Keratinocyte (primary cell): ENCODE measurements at regions not wholly inside any gene's neighbourhood (a gene's known extent, or its start where the extent isn't known, plus 50 kb on each side); places are given as distances from the start of the nearest gene placed in this dataset.

Experiments used
- DNase-seq: peaks from one replicate; pipeline ENCODE4 v3.0.0-alpha.2; 2011; ENCODE audit warnings: low read depth, missing footprints, low spot score
- FAIRE-seq: peaks from 2 replicates; lab custom pipeline; 2011; peaks lifted over from hg19 to GRCh38; lab: Jason Lieb, UNC
- H2AFZ ChIP-seq: 2 replicates; pipeline ENCODE4 v1.6.0; 2012; ENCODE audit warnings: low read length, control low read depth, inconsistent platforms; ENCODE audit not compliant: control insufficient read depth
- H3K27ac ChIP-seq: 2 replicates; pipeline ENCODE4 v1.5.1; 2011; ENCODE audit warnings: low read length; ENCODE audit not compliant: control insufficient read depth, insufficient read depth
- H3K27me3 ChIP-seq: 3 replicates; pipeline ENCODE4 v1.6.0; 2011; ENCODE audit warnings: low read length; ENCODE audit not compliant: control insufficient read depth, insufficient read depth; ENCODE audit errors: extremely low read depth
- H3K36me3 ChIP-seq, 2 experiments: 2 replicates in 1 of 2; 3 replicates in 1 of 2; pipeline ENCODE4 v1.5.1; 2011; ENCODE audit warnings: low read length in 2 of 2, mild to moderate bottlenecking in 1 of 2; ENCODE audit not compliant: control insufficient read depth in 2 of 2, insufficient read depth in 2 of 2; ENCODE audit errors: extremely low read depth in 1 of 2
- H3K4me1 ChIP-seq: 3 replicates; pipeline ENCODE4 v1.5.1; 2011; ENCODE audit warnings: low read length; ENCODE audit not compliant: control insufficient read depth, insufficient read depth; ENCODE audit errors: extremely low read depth
- H3K4me2 ChIP-seq: 3 replicates; pipeline ENCODE4 v1.6.0; 2011; ENCODE audit warnings: low read depth, low read length; ENCODE audit not compliant: control insufficient read depth, insufficient read depth; ENCODE audit errors: extremely low read depth
- H3K4me3 ChIP-seq, 3 experiments: fragments of 200-600 bp in 1 of 3; sonication (generic) in 1 of 3; 2 replicates in 2 of 3; 3 replicates in 1 of 3; pipeline ENCODE4 v1.5.1; 2011 to 2016; ENCODE audit warnings: low read length in 3 of 3, mild to moderate bottlenecking in 3 of 3, control low read depth in 2 of 3, inconsistent platforms in 1 of 3, low read depth in 1 of 3, mixed read lengths in 1 of 3, mixed run types in 1 of 3, moderate library complexity in 1 of 3; ENCODE audit not compliant: control insufficient read depth in 2 of 3, insufficient read depth in 2 of 3; ENCODE audit errors: extremely low read depth in 1 of 3
- H3K79me2 ChIP-seq: 2 replicates; pipeline ENCODE4 v1.6.0; 2012; ENCODE audit warnings: low read length; ENCODE audit not compliant: control insufficient read depth, insufficient read depth
- H3K9ac ChIP-seq: 3 replicates; pipeline ENCODE4 v1.6.0; 2011; ENCODE audit warnings: low read length; ENCODE audit not compliant: control insufficient read depth, insufficient read depth; ENCODE audit errors: extremely low read depth
- H3K9me1 ChIP-seq: 3 replicates; pipeline ENCODE4 v1.6.0; 2011; ENCODE audit warnings: low read length; ENCODE audit not compliant: control insufficient read depth, insufficient read depth; ENCODE audit errors: extremely low read depth
- H3K9me3 ChIP-seq: 2 replicates; pipeline ENCODE4 v1.5.1; 2012; ENCODE audit warnings: low read depth, low read length; ENCODE audit not compliant: control insufficient read depth
- H4K20me1 ChIP-seq: 3 replicates; pipeline ENCODE4 v1.6.0; 2011; ENCODE audit warnings: low read length; ENCODE audit not compliant: control insufficient read depth, insufficient read depth; ENCODE audit errors: extremely low read depth
- CTCF ChIP-seq, 3 experiments: IDR thresholded peaks in 1 of 3; conservative IDR thresholded peaks in 1 of 3; optimal IDR thresholded peaks in 1 of 3; 2 replicates in 2 of 3; 3 replicates in 1 of 3; pipeline versions ENCODE3 to v1.5.1; 2011; ENCODE audit warnings: low read length in 3 of 3, mild to moderate bottlenecking in 3 of 3, moderate library complexity in 2 of 3, control low read depth in 1 of 3, inconsistent platforms in 1 of 3; ENCODE audit not compliant: insufficient read depth in 2 of 3; ENCODE audit errors: extremely low read depth in 1 of 3
- EZH2 ChIP-seq: IDR thresholded peaks from one replicate; pipeline ENCODE4 v1.6.1; 2012; ENCODE audit warnings: inconsistent platforms, mild to moderate bottlenecking, low read length, moderate library complexity
- dilution Hi-C: fragments of 300-500 bp; cut with MboI; formaldehyde crosslinking; loops from one replicate; pipeline ENCODE4 v1.7.0; 2020; ENCODE audit warnings: low sequenced_read_pairs; ENCODE audit not compliant: extremely low pct_ligation_motif_present

- no peak overlapping the region for H3K4me3 ChIP-seq
- H3K4me1 ChIP-seq = no peaks in the 10 kb centered on the region
- no peak for DNase-seq
- no peak overlapping the region for H3K9ac ChIP-seq
- peaks cover 16% of the 10 kb centered on the region for H3K9me3 ChIP-seq
- no peak overlapping the region for H3K4me2 ChIP-seq
- no peaks in the 10 kb centered on the region for H3K27me3 ChIP-seq
- H3K36me3 ChIP-seq = no peaks in the 10 kb centered on the region
- no peaks in the 10 kb centered on the region for H3K9me1 ChIP-seq
- no peaks in the 10 kb centered on the region for H4K20me1 ChIP-seq
- FAIRE-seq = no peak
- TF ChIP-seq CTCF (optimal IDR thresholded peaks at IDR 0.05 in 1 of 3, IDR thresholded peaks at IDR 0.05 in 1 of 3, conservative IDR thresholded peaks at IDR 0.05 in 1 of 3; ENCODE audit: extremely low read depth in 1 of 3, insufficient read depth in 2 of 3, low read length in 3 of 3) (no peak), EZH2 (no peak)
- dilution Hi-C loops = no loop called here
- no peak overlapping the region for H2AFZ ChIP-seq
- H3K27ac ChIP-seq = no peak overlapping the region
- no peaks in the 10 kb centered on the region for H3K79me2 ChIP-seq
Observed at GRCh38 chr22:48568736-48569330, 1258.8 kb downstream of the BRD1 start.

GRCh38 chr22:48567213-48567975 lies 1260.3 kb downstream of the BRD1 start:
- Histone ChIP-seq H3K4me1 (no peaks in the 10 kb centered on the region), H3K79me2 (no peaks in the 10 kb centered on the region), H3K9me3 (peaks cover 14% of the 10 kb centered on the region), H3K27me3 (no peaks in the 10 kb centered on the region), H2AFZ (no peak overlapping the region), H3K27ac (no peak overlapping the region), H3K4me3 (no peak overlapping the region), H3K36me3 (no peaks in the 10 kb centered on the region), H3K9me1 (no peaks in the 10 kb centered on the region), H3K4me2 (no peak overlapping the region), H4K20me1 (no peaks in the 10 kb centered on the region), H3K9ac (no peak overlapping the region)
- dilution Hi-C loops = no loop called here
- TF ChIP-seq CTCF (optimal IDR thresholded peaks at IDR 0.05 in 1 of 3, IDR thresholded peaks at IDR 0.05 in 1 of 3, conservative IDR thresholded peaks at IDR 0.05 in 1 of 3; ENCODE audit: extremely low read depth in 1 of 3, insufficient read depth in 2 of 3, low read length in 3 of 3) = no peak
- TF ChIP-seq EZH2 = no peak
- FAIRE-seq (no peak), DNase-seq (no peak)
